Gastrocnemius medialis (tissue), 4 donors: ENCODE measurements at regions not wholly inside any gene's neighbourhood (a gene's known extent, or its start where the extent isn't known, plus 50 kb on each side); places are given as distances from the start of the nearest gene placed in this dataset.

Experiments used
- ATAC-seq, 2 donors: fragments of 150-250 bp; one replicate each; pipeline ENCODE4 v1.9.1; 2016
- DNase-seq, 2 donors: peaks; one replicate each; pipeline ENCODE4 v3.0.0-alpha.2; 2019
- H3K27ac ChIP-seq, 4 donors: fragments of 200-600 bp; sonication (generic); 1 replicate in 1 of 4; 2 replicates in 3 of 4; pipeline ENCODE4 v1.5.1; 2016 to 2018; ENCODE audit warnings: mild to moderate bottlenecking in 2 of 4, moderate library complexity in 1 of 4
- H3K27me3 ChIP-seq, 3 donors: fragments of 200-600 bp; sonication (generic) in 2 of 3; 1 replicate in 1 of 3; 2 replicates in 2 of 3; pipeline versions ENCODE4 v1.5.1 to v1.6.0; 2016 to 2019; ENCODE audit warnings: mild to moderate bottlenecking in 1 of 3, moderate library complexity in 1 of 3
- H3K36me3 ChIP-seq, 2 donors: fragments of 200-600 bp; sonication (generic) in 1 of 2; one replicate each; pipeline ENCODE4 v1.5.1; 2017 to 2018
- H3K4me1 ChIP-seq, 2 donors: fragments of 200-600 bp; sonication (generic) in 1 of 2; one replicate each; pipeline ENCODE4 v1.5.1; 2016 to 2017; ENCODE audit warnings: mild to moderate bottlenecking in 2 of 2
- H3K4me3 ChIP-seq, 4 donors: fragments of 200-600 bp; sonication (generic) in 3 of 4; 1 replicate in 1 of 4; 2 replicates in 3 of 4; pipeline ENCODE4 v1.5.1; 2016 to 2019; ENCODE audit warnings: mild to moderate bottlenecking in 2 of 4
- H3K9me3 ChIP-seq, 3 donors: fragments of 200-600 bp; sonication (generic) in 2 of 3; 1 replicate in 1 of 3; 2 replicates in 2 of 3; pipeline ENCODE4 v1.5.1; 2016 to 2019
- CTCF ChIP-seq, 5 experiments: fragments of 450-650 bp in 3 of 5; fragments of 200-600 bp in 2 of 5; sonication (generic) in 2 of 5; IDR thresholded peaks in 4 of 5; conservative IDR thresholded peaks in 1 of 5; 1 replicate in 4 of 5; 2 replicates in 1 of 5; pipeline ENCODE4 v1.5.1; 2016 to 2019; ENCODE audit warnings: antibody characterized with exemption in 5 of 5, mild to moderate bottlenecking in 3 of 5, moderate library complexity in 3 of 5
- POLR2A ChIP-seq, 2 donors: fragments of 450-650 bp; IDR thresholded peaks; one replicate each; pipeline ENCODE4 v1.6.1; 2017; ENCODE audit warnings: antibody characterized with exemption in 2 of 2, mild to moderate bottlenecking in 2 of 2, moderate library complexity in 2 of 2
- in situ Hi-C, 4 donors: fragments of 200-750 bp; cut with MboI; loops; one replicate each; pipeline versions ENCODE4 v1.15.0 to v1.8.0; 2017; ENCODE audit warnings: low sequenced_read_pairs in 4 of 4
- intact Hi-C: fragments of 100-400 bp; cut with DNase I; formaldehyde crosslinking; loops from one replicate; pipeline ENCODE4 v1.15.1; 2023; ENCODE audit warnings: low total_unique reads

- Histone ChIP-seq H3K9me3 (no peaks in the 10 kb centered on the region), H3K36me3 (no peaks in the 10 kb centered on the region), H3K27ac (no peak overlapping the region), H3K27me3 (no peaks in the 10 kb centered on the region), H3K4me3 (no peak overlapping the region), H3K4me1 (no peaks in the 10 kb centered on the region)
- ATAC-seq (no peak), DNase-seq (no peak)
- in situ Hi-C loops (loop anchor here (5.0 to 25.0 kb wide), 7 partner anchors 123 to 880 kb away; partner anchors contain the start of gene NOG (in 2 of the 4)), intact Hi-C loops (loop anchor here (5.0 to 10.0 kb wide), 3 partner anchors 40 to 1193 kb away; no protein-coding TSS in a partner anchor)
- TF ChIP-seq CTCF (IDR thresholded peaks at IDR 0.05 in 4 of 5, conservative IDR thresholded peaks at IDR 0.05 in 1 of 5) (no peak), POLR2A (IDR thresholded peaks at IDR 0.05) (no peak)
These were observed 116.2 kb downstream of the C17orf67 start for GRCh38 chr17:56717471-56717870.

GRCh38 chr17:56718515-56718914 lies 115.2 kb downstream of the C17orf67 start:
- Histone ChIP-seq H3K4me3 (no peak overlapping the region), H3K27me3 (no peaks in the 10 kb centered on the region), H3K9me3 (no peaks in the 10 kb centered on the region), H3K36me3 (no peaks in the 10 kb centered on the region), H3K27ac (no peak overlapping the region), H3K4me1 (no peaks in the 10 kb centered on the region)
- in situ Hi-C loops, result loop anchor here (5.0 to 25.0 kb wide), 7 partner anchors 124 to 881 kb away; partner anchors contain the start of gene NOG (in 2 of the 4)
- intact Hi-C loops, result loop anchor here (5.0 to 10.0 kb wide), 3 partner anchors 41 to 1194 kb away; no protein-coding TSS in a partner anchor
- DNase-seq (no peak), ATAC-seq (no peak)
- TF ChIP-seq POLR2A (IDR thresholded peaks at IDR 0.05) (no peak), CTCF (IDR thresholded peaks at IDR 0.05 in 4 of 5, conservative IDR thresholded peaks at IDR 0.05 in 1 of 5) (no peak)

GRCh38 chr17:56723421-56723820 lies 110.3 kb downstream of the C17orf67 start:
- DNase-seq (no peak), ATAC-seq (no peak)
- intact Hi-C loops, result no loop called here
- TF ChIP-seq CTCF (IDR thresholded peaks at IDR 0.05 in 4 of 5, conservative IDR thresholded peaks at IDR 0.05 in 1 of 5) (no peak), POLR2A (IDR thresholded peaks at IDR 0.05) (no peak)
- H3K9me3 ChIP-seq, result no peaks in the 10 kb centered on the region
- no peaks in the 10 kb centered on the region for H3K4me1 ChIP-seq
- in situ Hi-C loops, result loop anchor here in 2 of 4 donors (25.0 kb wide), 2 partner anchors 211 to 886 kb away; no protein-coding TSS in a partner anchor
- no peak overlapping the region for H3K4me3 ChIP-seq
- H3K27ac ChIP-seq, result no peak overlapping the region
- H3K27me3 ChIP-seq, result no peaks in the 10 kb centered on the region
- H3K36me3 ChIP-seq, result no peaks in the 10 kb centered on the region

GRCh38 chr17:56724664-56725063 lies 109.1 kb downstream of the C17orf67 start:
- TF ChIP-seq CTCF (IDR thresholded peaks at IDR 0.05 in 4 of 5, conservative IDR thresholded peaks at IDR 0.05 in 1 of 5) (no peak), POLR2A (IDR thresholded peaks at IDR 0.05) (no peak)
- H3K36me3 ChIP-seq, result no peaks in the 10 kb centered on the region
- H3K4me1 ChIP-seq, result no peaks in the 10 kb centered on the region
- H3K27me3 ChIP-seq, result no peaks in the 10 kb centered on the region
- intact Hi-C loops (no loop called here), in situ Hi-C loops (loop anchor here in 2 of 4 donors (25.0 kb wide), 2 partner anchors 212 to 887 kb away; no protein-coding TSS in a partner anchor)
- ATAC-seq (no peak), DNase-seq (no peak)
- H3K9me3 ChIP-seq, result no peaks in the 10 kb centered on the region
- no peak overlapping the region for H3K4me3 ChIP-seq
- H3K27ac ChIP-seq, result no peak overlapping the region

GRCh38 chr17:56725144-56725543 lies 108.6 kb downstream of the C17orf67 start:
- intact Hi-C loops (no loop called here), in situ Hi-C loops (no loop called here)
- Histone ChIP-seq H3K36me3 (no peaks in the 10 kb centered on the region), H3K27ac (no peak overlapping the region), H3K27me3 (no peaks in the 10 kb centered on the region), H3K4me1 (no peaks in the 10 kb centered on the region), H3K9me3 (no peaks in the 10 kb centered on the region), H3K4me3 (no peak overlapping the region)
- ATAC-seq (no peak), DNase-seq (no peak)
- TF ChIP-seq CTCF (IDR thresholded peaks at IDR 0.05 in 4 of 5, conservative IDR thresholded peaks at IDR 0.05 in 1 of 5) (no peak), POLR2A (IDR thresholded peaks at IDR 0.05) (no peak)
